HG03025 (cell line): ENCODE measurements at regions not wholly inside any gene's neighbourhood (a gene's known extent, or its start where the extent isn't known, plus 50 kb on each side); places are given as distances from the start of the nearest gene placed in this dataset.
A peak's percentile ranks its signal among the peaks of the same experiment; 100 is the strongest.

ENCODE experiments used
- ATAC-seq: cut with Tn5 transposase; IDR thresholded peaks from one replicate; pipeline ENCODE4 v1.9.1; 2021; ENCODE audit warnings: mild to moderate bottlenecking, moderate library complexity; ENCODE audit not compliant: unreplicated experiment, low FRiP score

GRCh38 chr5:8934455-8934854 lies 611.4 kb downstream of the SEMA5A start:
- no peak for ATAC-seq

DNA sequence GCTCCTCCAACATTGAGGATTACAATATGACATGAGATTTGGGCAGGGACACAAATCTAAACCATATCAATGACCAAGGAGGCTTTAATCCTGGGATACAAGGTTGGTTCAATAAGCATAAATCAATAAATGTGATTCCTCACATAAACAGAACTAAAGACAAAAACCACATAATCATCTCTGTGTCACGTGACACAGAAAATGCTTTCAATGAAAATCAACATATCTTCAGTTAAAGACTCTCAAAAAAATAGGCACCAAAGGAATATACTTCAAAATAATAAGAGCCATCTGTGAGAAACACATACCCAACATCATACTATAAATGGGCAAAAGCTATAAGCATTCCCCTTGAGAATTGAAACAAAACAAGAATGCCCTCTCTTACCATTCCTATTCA lies 604.9 kb downstream of the SEMA5A start:
- no peak for ATAC-seq

- ATAC-seq = no peak
Measured at GRCh38 chr5:8943301-8943700, 602.6 kb downstream of the SEMA5A start.

GRCh38 chr5:8944005-8944404 lies 601.9 kb downstream of the SEMA5A start:
- no peak for ATAC-seq

DNA sequence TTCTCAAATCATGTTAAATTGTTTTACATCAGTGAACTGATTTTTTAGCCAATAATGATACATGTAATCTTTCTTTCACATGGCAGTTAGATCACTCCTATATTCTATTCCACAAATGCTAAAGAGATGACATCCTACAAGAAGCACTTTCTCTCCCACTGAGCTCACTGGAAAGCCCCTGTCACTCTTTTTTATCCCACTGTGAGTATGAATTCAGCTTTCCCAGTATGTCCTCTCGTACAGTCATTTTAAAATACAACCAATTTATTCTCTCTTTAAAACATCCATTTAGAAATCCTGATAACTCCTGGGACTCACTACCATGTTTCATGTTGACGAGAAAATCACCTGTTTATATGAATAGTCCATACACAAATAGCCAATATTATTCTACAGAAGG lies 599.9 kb downstream of the SEMA5A start:
- ATAC-seq = no peak

DNA sequence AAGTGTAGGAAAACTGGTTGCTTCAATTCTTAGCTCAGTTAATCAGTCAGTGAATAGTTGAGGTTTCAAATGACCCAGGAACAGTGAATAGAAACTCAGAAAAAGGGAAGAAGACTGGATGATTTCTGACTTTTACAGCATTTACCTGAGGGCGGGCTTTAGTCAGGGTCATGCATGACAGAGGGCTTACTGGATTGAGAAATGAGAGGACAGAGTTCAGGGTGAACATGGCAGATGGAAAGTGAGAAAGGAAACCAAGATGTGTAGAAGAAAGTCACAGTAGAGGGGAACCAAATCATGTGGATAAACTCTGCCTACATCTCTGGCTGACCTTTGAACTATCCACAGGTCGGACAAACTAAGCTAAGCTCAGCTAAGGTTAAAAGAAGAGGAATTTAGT lies 596.0 kb downstream of the SEMA5A start:
- ATAC-seq = peak; percentile 93

GRCh38 chr5:8952147-8952546 lies 593.7 kb downstream of the SEMA5A start:
- ATAC-seq = no peak

- peak; percentile 38 for ATAC-seq
Measured at GRCh38 chr5:8953016-8953415, 592.9 kb downstream of the SEMA5A start.

GRCh38 chr5:8953911-8954438 lies 591.9 kb downstream of the SEMA5A start:
- no peak for ATAC-seq

- ATAC-seq = no peak
Measured at GRCh38 chr5:8954801-8955200, 591.1 kb downstream of the SEMA5A start.

- no peak for ATAC-seq
Measured at GRCh38 chr5:8956659-8957058, 589.2 kb downstream of the SEMA5A start.

DNA sequence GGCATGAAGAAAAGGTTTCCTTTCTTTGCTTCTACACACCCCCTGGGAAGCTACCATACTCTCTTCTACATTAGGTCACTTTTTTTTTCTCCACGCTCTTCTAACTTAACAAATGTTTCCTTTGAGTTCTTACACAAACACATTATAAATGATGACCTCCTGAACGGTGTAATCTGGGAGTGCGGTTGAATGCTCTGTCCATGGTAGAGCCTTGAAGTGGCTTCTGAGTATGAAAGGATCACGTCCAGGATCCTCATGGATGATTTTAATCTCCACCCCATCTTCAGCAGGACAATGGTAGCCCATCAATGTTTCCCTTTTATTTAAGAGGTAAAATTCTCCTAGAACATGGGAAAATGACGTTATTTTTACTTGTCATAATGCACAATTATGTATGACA lies 587.3 kb downstream of the SEMA5A start:
- ATAC-seq = no peak

DNA sequence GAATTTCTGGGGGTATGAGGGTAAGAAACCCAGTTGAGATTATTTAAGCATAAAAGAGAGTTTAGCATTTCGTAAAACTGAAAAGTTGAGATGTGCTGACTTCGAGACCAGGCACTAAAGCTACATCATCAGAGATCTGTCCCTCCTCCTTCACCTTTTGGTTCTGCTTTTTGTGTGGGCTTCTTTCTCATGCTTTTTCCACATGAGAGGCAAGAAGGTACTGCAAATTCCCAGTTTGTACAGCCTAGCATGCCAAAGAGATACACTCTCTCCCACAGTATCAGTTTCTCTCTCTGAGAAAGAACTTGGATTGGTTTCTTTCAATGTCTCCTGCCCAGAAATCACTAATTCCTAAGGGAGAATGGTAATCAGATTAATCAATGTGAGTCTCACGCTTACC lies 584.7 kb downstream of the SEMA5A start:
- no peak for ATAC-seq

GRCh38 chr5:8961956-8962355 lies 583.9 kb downstream of the SEMA5A start:
- no peak for ATAC-seq

DNA sequence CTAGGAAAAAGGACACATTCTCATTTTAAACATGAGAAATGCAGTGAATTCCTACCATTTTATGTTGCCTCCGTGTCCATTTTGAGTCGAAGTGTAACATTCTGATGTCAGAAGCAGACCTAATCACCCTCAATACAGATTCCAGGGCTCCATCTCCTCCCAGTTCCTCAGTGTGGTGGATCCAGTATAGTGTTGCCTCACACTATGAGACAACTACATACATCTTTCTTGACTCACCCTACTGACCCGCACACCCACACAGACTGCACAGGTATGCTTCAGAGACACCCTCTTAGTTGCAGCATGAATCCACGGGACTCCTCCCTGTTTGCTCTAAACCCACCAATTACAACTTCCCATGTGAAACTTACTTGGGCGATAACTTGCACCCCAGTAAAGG lies 564.9 kb downstream of the SEMA5A start:
- ATAC-seq = no peak

- no peak for ATAC-seq
Measured at GRCh38 chr5:8981496-8981895, 564.4 kb downstream of the SEMA5A start.

GRCh38 chr5:8984386-8984785 lies 561.5 kb downstream of the SEMA5A start:
- ATAC-seq = no peak
